Endothelial cell of umbilical vein (primary cell): ENCODE measurements at regions not wholly inside any gene's neighbourhood (a gene's known extent, or its start where the extent isn't known, plus 50 kb on each side); places are given as distances from the start of the nearest gene placed in this dataset.

Experiments used
- BruUV-seq: library from RNA; stranded (reverse); fragments of 400-500 nt; replicated peaks from 2 replicates; lab custom pipeline; 2021; lab: Mats Ljungman, UMichigan
- CTCF ChIA-PET: fragments of 300-600, 350-600 bp; sonication (Branson Sonifier 250); formaldehyde crosslinking; loops from one replicate; lab custom pipeline; 2021; ENCODE audit warnings: antibody characterized with exemption, inconsistent platforms; lab: Charles Lee
- POLR2A ChIA-PET: fragments of 300-600, 350-600 bp; sonication (Branson Sonifier 250); formaldehyde crosslinking; loops from one replicate; lab custom pipeline; 2021; ENCODE audit warnings: antibody characterized with exemption, inconsistent platforms; lab: Charles Lee
- DNase-seq: peaks from one replicate; pipeline ENCODE4 v3.0.0-alpha.2; 2011; ENCODE audit warnings: low read depth, low spot score
- FAIRE-seq: peaks from 2 replicates; lab custom pipeline; 2011; peaks lifted over from hg19 to GRCh38; lab: Jason Lieb, UNC
- H2AFZ ChIP-seq: 2 replicates; pipeline ENCODE4 v1.6.0; 2012; ENCODE audit warnings: low read depth, low read length, control low read depth, inconsistent platforms
- H3K27ac ChIP-seq: 2 replicates; pipeline ENCODE4 v1.5.1; 2011; ENCODE audit warnings: low read depth, mild to moderate bottlenecking, control low read depth, low read length, moderate library complexity; ENCODE audit not compliant: insufficient read depth
- H3K27me3 ChIP-seq, 2 experiments: 2 replicates each; pipeline versions ENCODE4 v1.6.0 to v1.6.1; 2011; ENCODE audit warnings: low read length in 2 of 2, mixed read lengths in 1 of 2; ENCODE audit not compliant: control insufficient read depth in 2 of 2, insufficient read depth in 2 of 2
- H3K36me3 ChIP-seq, 2 experiments: 2 replicates in 1 of 2; 3 replicates in 1 of 2; pipeline ENCODE4 v1.5.1; 2011; ENCODE audit warnings: low read length in 2 of 2, mild to moderate bottlenecking in 1 of 2, moderate library complexity in 1 of 2; ENCODE audit not compliant: control insufficient read depth in 2 of 2, insufficient read depth in 2 of 2; ENCODE audit errors: extremely low read depth in 1 of 2
- H3K4me1 ChIP-seq: 3 replicates; pipeline ENCODE4 v1.5.1; 2011; ENCODE audit warnings: mild to moderate bottlenecking, low read length; ENCODE audit not compliant: control insufficient read depth, insufficient read depth; ENCODE audit errors: extremely low read depth
- H3K4me2 ChIP-seq: 2 replicates; pipeline ENCODE4 v1.6.1; 2011; ENCODE audit warnings: low read length, control low read depth, mixed read lengths; ENCODE audit not compliant: insufficient read depth
- H3K4me3 ChIP-seq, 3 experiments: fragments of 200-600 bp in 1 of 3; sonication (generic), shearing (Covaris generic) in 1 of 3; replicated peaks in 1 of 3; 2 replicates each; pipeline ENCODE4 v1.5.1; 2011 to 2016; ENCODE audit warnings: control low read depth in 3 of 3, low read length in 3 of 3, mild to moderate bottlenecking in 2 of 3, inconsistent platforms in 1 of 3, low read depth in 1 of 3, moderate library complexity in 1 of 3; ENCODE audit not compliant: insufficient read depth in 1 of 3
- H3K79me2 ChIP-seq: 2 replicates; pipeline ENCODE4 v1.6.0; 2012; ENCODE audit warnings: low read length, inconsistent platforms; ENCODE audit not compliant: control insufficient read depth, insufficient read depth
- H3K9ac ChIP-seq: replicated peaks from 2 replicates; pipeline ENCODE3; 2011; ENCODE audit warnings: low read length, control low read depth; ENCODE audit not compliant: insufficient read depth; ENCODE audit errors: extremely low read depth
- H3K9me1 ChIP-seq: replicated peaks from 3 replicates; pipeline ENCODE4 v1.6.0; 2011; ENCODE audit warnings: mild to moderate bottlenecking, low read length; ENCODE audit not compliant: control insufficient read depth, insufficient read depth; ENCODE audit errors: extremely low read depth
- H3K9me3 ChIP-seq: replicated peaks from 2 replicates; pipeline ENCODE4 v1.5.1; 2012; ENCODE audit warnings: low read length, inconsistent platforms; ENCODE audit not compliant: control insufficient read depth, insufficient read depth
- H4K20me1 ChIP-seq: replicated peaks from 2 replicates; pipeline ENCODE3; 2011; ENCODE audit warnings: mild to moderate bottlenecking, low read length; ENCODE audit not compliant: control insufficient read depth, insufficient read depth; ENCODE audit errors: extremely low read depth
- EZH2 ChIP-seq: IDR thresholded peaks from 2 replicates; pipeline ENCODE4 v1.6.1; 2012; ENCODE audit warnings: borderline replicate concordance, low read depth, mild to moderate bottlenecking, moderate library complexity, low read length, inconsistent platforms; ENCODE audit not compliant: severe bottlenecking
- FOS ChIP-seq: IDR thresholded peaks from 2 replicates; pipeline ENCODE4 v1.6.1; 2011; ENCODE audit warnings: mild to moderate bottlenecking, low read length, moderate library complexity, borderline replicate concordance; ENCODE audit not compliant: insufficient read depth
- GATA2 ChIP-seq: IDR thresholded peaks from 2 replicates; pipeline ENCODE4 v1.7.0; 2011; ENCODE audit warnings: low read depth, mild to moderate bottlenecking, moderate library complexity, mixed read lengths, low read length; ENCODE audit not compliant: insufficient read length, insufficient read depth
- JUN ChIP-seq: IDR thresholded peaks from 2 replicates; pipeline ENCODE4 v1.6.1; 2011; ENCODE audit warnings: borderline replicate concordance, low read depth; ENCODE audit not compliant: insufficient read length, insufficient read depth
- MYC ChIP-seq: IDR thresholded peaks from one replicate; pipeline ENCODE4 v1.6.1; 2011; ENCODE audit warnings: mild to moderate bottlenecking, low read depth, low read length
- POLR2A ChIP-seq: IDR thresholded peaks from 2 replicates; pipeline ENCODE4 v1.6.1; 2012; ENCODE audit warnings: low read depth, mild to moderate bottlenecking, control low read depth, low read length
- POLR2AphosphoS5 ChIP-seq: IDR thresholded peaks from 2 replicates; pipeline ENCODE4 v1.6.1; 2012; ENCODE audit warnings: low read depth, mild to moderate bottlenecking, control low read depth, low read length, moderate library complexity; ENCODE audit not compliant: insufficient read depth
- dilution Hi-C: fragments of 300-500 bp; cut with MboI; formaldehyde crosslinking; loops from one replicate; pipeline ENCODE4 v1.15.0; 2019; ENCODE audit warnings: low sequenced_read_pairs; ENCODE audit not compliant: extremely low pct_ligation_motif_present
- intact Hi-C: fragments of 100-400 bp; cut with micrococcal nuclease; formaldehyde crosslinking; loops from one replicate; pipeline ENCODE4 v1.10.0; 2022
- TF ChIP-seq, protein P1 (sequence below): IDR thresholded peaks from 2 replicates; pipeline ENCODE4 v1.6.1; 2011; ENCODE audit not compliant: insufficient read depth, insufficient read length
- TF ChIP-seq, protein P2 (sequence below), 2 donors: IDR thresholded peaks; 1 replicate in 1 of 2; 2 replicates in 1 of 2; pipeline ENCODE4 v1.5.1; 2011; ENCODE audit warnings: low read length in 2 of 2, mild to moderate bottlenecking in 2 of 2, moderate library complexity in 2 of 2, control low read depth in 1 of 2, inconsistent platforms in 1 of 2, low read depth in 1 of 2; ENCODE audit not compliant: insufficient read depth in 1 of 2; ENCODE audit errors: extremely low read depth in 1 of 2

DNA sequence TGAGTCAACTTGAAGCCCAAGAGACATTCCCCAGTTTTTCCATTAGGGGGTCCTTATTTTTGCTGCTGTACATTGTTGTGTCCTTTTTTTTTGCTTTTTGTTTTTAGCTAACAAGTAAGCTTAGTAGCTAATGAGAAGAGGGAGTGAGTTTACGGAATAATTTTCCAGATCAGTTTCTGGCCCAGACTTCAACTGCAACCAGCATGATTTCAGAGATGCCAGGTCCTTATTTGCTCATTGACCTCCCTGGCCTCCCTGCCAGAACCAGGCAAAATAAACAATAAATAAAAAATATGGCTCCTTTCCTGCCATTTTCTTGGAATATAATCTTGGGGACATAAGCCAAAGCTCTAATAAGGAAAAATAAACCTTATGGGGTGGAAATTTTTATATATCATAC, 185.9 kb downstream of the FAT3 start:
- TF ChIP-seq, protein P1, sequence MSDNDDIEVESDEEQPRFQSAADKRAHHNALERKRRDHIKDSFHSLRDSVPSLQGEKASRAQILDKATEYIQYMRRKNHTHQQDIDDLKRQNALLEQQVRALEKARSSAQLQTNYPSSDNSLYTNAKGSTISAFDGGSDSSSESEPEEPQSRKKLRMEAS: no peak
- TF ChIP-seq, protein P2, sequence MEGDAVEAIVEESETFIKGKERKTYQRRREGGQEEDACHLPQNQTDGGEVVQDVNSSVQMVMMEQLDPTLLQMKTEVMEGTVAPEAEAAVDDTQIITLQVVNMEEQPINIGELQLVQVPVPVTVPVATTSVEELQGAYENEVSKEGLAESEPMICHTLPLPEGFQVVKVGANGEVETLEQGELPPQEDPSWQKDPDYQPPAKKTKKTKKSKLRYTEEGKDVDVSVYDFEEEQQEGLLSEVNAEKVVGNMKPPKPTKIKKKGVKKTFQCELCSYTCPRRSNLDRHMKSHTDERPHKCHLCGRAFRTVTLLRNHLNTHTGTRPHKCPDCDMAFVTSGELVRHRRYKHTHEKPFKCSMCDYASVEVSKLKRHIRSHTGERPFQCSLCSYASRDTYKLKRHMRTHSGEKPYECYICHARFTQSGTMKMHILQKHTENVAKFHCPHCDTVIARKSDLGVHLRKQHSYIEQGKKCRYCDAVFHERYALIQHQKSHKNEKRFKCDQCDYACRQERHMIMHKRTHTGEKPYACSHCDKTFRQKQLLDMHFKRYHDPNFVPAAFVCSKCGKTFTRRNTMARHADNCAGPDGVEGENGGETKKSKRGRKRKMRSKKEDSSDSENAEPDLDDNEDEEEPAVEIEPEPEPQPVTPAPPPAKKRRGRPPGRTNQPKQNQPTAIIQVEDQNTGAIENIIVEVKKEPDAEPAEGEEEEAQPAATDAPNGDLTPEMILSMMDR (IDR thresholded peaks at IDR 0.05; ENCODE audit: extremely low read depth in 1 of 2, insufficient read depth in 1 of 2, low read depth in 1 of 2, low read length in 2 of 2): no peak
- TF ChIP-seq JUN (no peak), POLR2A (no peak), GATA2 (no peak), FOS (no peak), POLR2AphosphoS5 (no peak), EZH2 (no peak), MYC (no peak)
- H3K27me3 ChIP-seq: no peaks in the 10 kb centered on the region
- dilution Hi-C loops (no loop called here), intact Hi-C loops (no loop called here)
- peaks cover 3% of the 10 kb centered on the region for H3K9me3 ChIP-seq
- ChIA-PET POLR2A (no interaction called here), CTCF (no interaction called here)
- no peak overlapping the region for H2AFZ ChIP-seq
- no peak overlapping the region for H3K9ac ChIP-seq
- no TSS peak for BruUV-seq
- FAIRE-seq (no peak), DNase-seq (no peak)
- H3K9me1 ChIP-seq: no peaks in the 10 kb centered on the region
- H3K27ac ChIP-seq: no peak overlapping the region
- no peaks in the 10 kb centered on the region for H3K4me1 ChIP-seq
- H3K4me2 ChIP-seq: no peak overlapping the region
- no peaks in the 10 kb centered on the region for H3K79me2 ChIP-seq
- H4K20me1 ChIP-seq: no peaks in the 10 kb centered on the region
- no peaks in the 10 kb centered on the region for H3K36me3 ChIP-seq
- no peak overlapping the region for H3K4me3 ChIP-seq
